Posterior cingulate gyrus (tissue), 11 donors: ENCODE measurements at regions not wholly inside any gene's neighbourhood (a gene's known extent, or its start where the extent isn't known, plus 50 kb on each side); places are given as distances from the start of the nearest gene placed in this dataset.

ENCODE experiments used
- DNase-seq, 10 donors: peaks; one replicate each; pipeline versions ENCODE4 v3.0.0 to v3.0.0-alpha.2; 2020 to 2021; ENCODE audit warnings: mixed read lengths in 3 of 10
- intact Hi-C: fragments of 100-400 bp; cut with DNase I; formaldehyde crosslinking; loops from one replicate; pipeline ENCODE4 v1.15.1; 2023

DNA sequence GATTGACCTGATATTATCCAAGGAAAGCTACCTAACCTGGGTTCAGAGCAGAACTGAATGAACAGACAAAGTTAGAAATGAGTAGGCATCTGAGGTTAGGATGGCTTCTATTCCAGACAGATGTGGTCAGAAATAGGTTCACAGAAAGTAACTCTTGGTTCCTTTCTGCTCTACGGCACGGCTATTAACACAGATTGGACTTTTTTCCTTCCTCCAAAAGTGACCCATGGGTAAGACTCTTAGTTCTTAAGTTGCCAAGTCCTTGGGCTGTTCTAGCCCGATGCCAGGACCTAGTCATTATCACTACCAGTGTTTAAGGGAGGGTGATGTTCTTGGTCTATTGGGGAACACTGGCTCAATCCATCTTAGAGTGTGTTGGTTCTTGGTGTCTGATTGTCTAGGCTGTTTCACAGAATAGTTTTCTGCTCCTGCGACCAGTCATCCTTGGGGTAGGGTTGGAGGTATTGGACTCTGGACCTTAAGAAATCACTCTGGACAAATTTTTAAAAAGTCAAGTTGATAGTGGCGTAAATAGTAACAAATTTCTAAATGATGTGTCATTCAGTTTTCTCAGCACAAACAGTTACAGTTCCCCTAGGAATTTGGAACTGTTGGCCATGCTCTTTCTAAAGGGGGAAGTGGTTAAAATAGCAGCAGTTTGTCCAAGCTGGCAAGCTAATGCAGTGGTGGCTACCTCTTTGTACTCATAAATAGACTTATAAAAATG is 60.1 kb upstream of the MYCBP2 start:
- no peak for DNase-seq
- intact Hi-C loops, result no loop called here

DNA sequence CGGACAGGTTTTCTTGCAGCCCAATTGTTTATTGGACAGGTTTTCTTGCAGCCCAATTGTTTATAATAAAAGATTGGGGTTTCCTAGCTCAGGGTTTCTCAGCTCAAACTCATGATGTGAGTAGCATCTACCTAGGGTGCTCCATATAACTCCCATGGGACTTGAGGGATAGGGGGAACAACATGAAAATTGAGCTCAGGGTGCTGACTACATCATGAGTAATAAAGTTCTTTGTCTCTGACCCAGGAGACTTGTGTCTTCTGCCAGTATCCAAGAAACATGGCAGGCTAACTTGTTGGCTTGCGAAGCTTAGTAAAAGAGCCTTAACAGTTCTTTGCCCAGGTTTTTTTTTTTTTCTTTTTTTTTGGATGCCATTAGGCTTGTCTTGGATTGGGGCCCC is 59.2 kb upstream of the MYCBP2 start:
- intact Hi-C loops, result no loop called here

GRCh38 chr13:77384999-77385398 is 58.1 kb upstream of the MYCBP2 start:
- no peak for DNase-seq
- intact Hi-C loops, result no loop called here

More for the DNA sequence above, 59.2 kb upstream of the MYCBP2 start:
- no peak for DNase-seq

DNA sequence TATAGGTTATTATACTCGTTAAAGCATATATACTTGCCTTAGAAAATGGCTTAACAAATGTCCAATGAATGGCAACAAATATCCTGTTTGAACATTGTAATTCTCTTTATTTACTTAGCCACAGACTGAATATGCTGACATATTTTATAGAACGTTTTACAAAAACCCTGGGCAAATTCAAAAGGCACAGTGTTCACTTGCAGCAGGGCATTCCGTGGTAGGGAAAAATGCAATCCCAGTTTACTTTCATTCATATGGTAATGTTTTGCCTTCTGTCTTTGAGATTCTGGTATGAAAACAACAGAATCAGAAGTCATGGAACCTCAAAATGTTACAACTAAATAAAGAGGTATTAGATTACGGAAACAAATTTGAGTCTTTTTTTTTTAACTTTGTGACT is 56.2 kb upstream of the MYCBP2 start:
- no peak for DNase-seq
- intact Hi-C loops, result no loop called here

- no peak for DNase-seq
- intact Hi-C loops, result no loop called here
These were observed 54.2 kb upstream of the MYCBP2 start for GRCh38 chr13:77381059-77381458.

- intact Hi-C loops, result no loop called here
- DNase-seq, result no peak
These were observed 52.6 kb upstream of the MYCBP2 start for GRCh38 chr13:77379508-77379907.

DNA sequence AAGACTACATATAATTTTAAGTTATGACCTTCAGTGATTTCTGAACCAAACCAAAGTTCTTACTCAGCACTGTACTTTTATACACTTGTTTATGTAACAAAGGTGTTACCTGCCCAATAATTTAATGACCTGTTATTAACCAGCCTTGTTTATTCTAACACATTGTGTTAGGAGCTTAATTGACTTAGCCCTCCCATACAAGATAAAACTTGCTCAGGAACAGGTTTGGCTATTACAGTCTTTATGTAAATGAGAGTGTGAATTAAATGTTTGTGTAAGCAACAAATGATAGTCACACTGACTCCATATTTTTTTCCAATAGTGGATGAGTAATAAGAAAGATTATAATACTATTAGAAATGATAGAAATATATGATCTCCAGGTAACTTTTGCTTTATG is 51.8 kb upstream of the MYCBP2 start:
- intact Hi-C loops, result no loop called here
- no peak for DNase-seq

DNA sequence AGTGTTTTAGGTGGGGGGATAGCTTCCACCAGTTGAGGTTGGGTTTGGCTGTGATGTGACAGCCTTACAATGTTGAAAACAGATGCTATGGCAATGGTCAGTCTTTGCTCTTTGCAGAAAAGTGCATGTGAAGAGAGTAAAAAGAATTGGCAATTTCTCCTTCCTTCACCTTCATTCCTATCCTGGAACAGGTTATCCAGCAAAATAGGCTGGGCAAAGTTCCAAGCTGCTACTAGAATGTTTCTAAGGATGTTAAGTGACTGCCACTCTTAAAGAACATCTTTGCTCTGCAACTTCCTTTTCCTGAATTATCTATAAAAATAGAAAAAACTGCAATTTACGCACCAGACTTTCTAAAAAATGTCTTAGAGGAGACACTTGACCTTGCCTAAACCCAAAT is 50.1 kb upstream of the MYCBP2 start:
- no peak for DNase-seq
- intact Hi-C loops, result no loop called here
